Activated CD4-positive, alpha-beta T cell treated with anti-CD3 and anti-CD28 coated beads, Interleukin-2, amount 50 U/mL, for 4 hours (primary cell): ENCODE measurements at regions not wholly inside any gene's neighbourhood (a gene's known extent, or its start where the extent isn't known, plus 50 kb on each side); places are given as distances from the start of the nearest gene placed in this dataset.

Experiments used
- DNase-seq, 2 experiments: peaks; one replicate each; pipeline ENCODE4 v3.0.0-alpha.2; 2020

- DNase-seq: no peak
These were observed 311.4 kb upstream of the NR2F2 start for GRCh38 chr15:96019114-96019513.

DNA sequence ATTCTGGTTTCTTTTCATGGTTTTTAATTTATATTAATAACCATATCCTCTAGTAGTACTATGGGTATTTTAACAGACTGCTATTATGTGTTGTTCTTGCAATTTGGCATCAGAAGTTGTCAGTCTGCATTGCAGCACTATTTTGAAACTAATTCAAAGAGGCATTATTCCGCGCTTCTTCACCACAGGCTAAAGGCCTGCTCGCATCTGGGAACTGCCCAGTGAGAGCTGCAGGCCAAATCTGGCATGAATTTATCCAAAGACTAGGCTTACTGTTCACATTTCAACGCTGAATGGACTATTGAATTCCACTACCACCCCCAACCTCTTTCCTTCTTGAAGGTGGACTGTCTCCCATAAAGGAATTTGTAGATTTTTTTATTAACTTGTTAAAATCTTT lies 310.4 kb upstream of the NR2F2 start:
- no peak for DNase-seq

DNA sequence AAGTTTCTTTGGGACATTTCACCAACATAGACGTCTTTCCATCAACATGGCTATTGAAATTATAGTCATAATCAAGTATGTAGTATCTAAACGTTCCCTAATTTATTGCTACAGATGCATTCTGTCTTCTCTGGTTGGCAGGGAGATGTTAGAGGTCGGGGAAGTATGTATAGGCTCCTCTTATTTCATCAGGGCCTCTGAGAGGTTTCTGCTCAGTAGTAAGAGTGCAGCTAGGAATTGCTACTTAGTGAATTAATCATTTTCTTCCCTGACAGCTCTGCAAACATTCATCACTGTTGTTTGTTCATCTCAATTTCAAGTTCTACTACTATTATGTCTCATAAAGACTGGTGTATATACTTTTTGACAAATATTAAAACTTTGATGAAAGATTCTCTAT lies 309.7 kb upstream of the NR2F2 start:
- DNase-seq: no peak

- no peak for DNase-seq
These were observed 307.4 kb upstream of the NR2F2 start for GRCh38 chr15:96023081-96023480.

DNA sequence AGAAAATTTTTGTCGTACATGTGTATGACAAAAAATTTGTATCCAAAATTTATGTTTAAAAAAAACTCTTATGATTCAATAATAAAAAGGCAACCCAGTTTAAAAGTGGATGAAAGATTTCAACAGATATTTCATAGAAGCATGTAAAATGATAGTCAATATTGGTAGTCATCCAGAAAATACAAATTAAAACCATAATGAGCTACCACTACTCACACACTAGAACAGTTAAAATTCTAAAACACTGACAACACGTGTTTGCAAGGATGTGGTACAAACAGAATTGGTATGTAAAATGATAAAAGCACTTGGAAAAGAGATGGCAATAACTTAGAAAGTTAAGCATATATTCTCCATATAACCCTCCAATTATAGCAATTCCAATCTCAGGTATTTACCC lies 303.0 kb upstream of the NR2F2 start:
- DNase-seq: no peak

- DNase-seq: no peak
These were observed 301.9 kb upstream of the NR2F2 start for GRCh38 chr15:96028620-96029019.

GRCh38 chr15:96029172-96029571 lies 301.3 kb upstream of the NR2F2 start:
- DNase-seq: no peak

GRCh38 chr15:96031426-96032110 lies 298.9 kb upstream of the NR2F2 start:
- DNase-seq: no peak

GRCh38 chr15:96035091-96035490 lies 295.4 kb upstream of the NR2F2 start:
- DNase-seq: no peak

- DNase-seq: no peak
These were observed 294.9 kb upstream of the NR2F2 start for GRCh38 chr15:96035635-96036034.

- no peak for DNase-seq
These were observed 292.9 kb upstream of the NR2F2 start for GRCh38 chr15:96037584-96037983.

DNA sequence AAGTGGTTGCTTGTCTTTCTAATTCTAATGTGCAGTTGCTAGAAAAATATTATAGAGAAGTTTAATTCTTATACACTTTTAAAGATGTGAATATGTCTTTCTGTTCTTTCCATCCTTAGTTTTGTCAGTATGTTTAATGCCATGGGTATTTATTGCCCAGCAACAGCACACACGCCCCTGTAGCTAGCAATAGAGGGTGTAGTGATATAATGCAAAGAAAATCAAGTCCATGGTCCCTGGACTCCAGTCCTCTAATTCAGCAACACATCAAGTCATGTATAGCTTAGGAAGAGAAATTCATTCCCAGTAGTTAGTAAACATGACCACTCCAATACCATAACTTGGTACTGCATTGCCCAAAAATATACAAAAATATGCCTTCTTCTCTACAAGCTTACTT lies 292.4 kb upstream of the NR2F2 start:
- no peak for DNase-seq

DNA sequence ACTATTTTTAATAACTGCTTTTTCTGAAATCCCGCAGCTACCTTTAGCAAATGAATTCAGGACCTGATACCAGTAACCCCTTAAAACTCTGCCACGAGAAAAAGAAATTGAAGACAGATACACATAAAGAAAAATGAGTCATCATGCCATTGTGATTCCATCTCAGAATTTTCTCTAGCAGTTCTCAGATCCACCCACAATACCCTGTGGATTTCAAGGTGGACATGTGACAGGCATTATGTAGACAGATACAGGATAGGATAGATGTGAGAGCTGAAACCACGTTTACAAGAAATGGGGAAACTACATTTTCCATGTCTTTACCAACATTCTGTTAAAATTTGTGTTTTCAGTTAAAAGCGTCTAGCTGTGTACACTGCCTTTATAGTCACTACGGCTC lies 291.9 kb upstream of the NR2F2 start:
- DNase-seq: no peak

DNA sequence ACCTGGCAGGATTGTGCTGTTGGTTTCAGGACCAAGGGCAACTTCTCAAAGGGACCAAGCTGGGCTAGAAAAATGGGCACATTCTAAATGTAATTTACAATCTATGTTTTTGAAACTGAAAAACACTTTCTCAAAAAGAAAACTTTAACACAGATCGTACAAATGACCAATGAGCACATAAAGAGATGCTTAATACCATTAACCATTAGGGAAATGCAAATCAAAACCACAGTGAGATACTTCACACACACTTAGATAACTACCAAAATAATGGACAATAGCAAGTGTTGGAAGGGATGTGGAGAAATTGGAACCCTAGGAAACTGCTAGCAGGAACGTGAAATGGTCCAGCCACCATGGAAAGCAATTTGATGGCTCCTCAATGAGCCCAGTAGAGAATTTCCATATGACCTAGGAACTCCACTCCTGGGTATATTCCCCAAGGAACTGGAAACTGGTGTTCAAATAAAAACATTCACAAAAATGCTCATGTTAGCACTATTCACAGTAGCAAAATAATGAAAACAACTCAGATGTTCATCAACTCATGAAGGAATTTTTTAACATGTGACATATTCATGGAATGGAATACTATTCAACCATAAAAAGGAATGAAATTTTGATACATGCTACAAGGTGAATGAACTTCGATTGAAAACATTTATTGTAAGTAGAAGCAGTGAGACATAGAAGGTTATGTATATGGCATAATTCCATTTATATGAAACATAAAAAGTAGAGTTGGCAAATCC lies 288.3 kb upstream of the NR2F2 start:
- DNase-seq: no peak

DNA sequence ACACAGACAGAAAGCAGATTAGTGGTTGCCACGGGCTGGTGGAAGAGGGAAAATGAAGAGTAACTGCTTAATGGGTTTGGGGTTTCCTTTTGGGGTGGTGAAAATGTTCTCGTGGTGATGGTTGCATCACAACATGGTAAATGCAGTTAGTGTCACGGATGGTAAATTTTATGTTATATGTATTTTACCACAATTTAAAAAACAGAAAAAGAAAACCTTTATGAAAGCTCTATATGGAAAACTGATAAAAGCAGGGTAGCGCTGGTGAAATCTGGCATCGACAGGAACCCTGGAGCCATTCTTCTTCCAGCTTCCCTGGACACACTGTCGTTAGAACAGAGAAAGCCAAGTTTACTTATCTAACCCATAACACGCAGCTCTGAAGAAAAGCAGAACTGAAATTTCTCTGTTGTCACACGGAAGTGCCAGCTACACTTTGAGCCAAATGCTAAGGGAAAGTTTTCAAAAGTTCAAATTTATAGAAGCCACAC lies 287.7 kb upstream of the NR2F2 start:
- DNase-seq: no peak

- no peak for DNase-seq
These were observed 286.8 kb upstream of the NR2F2 start for GRCh38 chr15:96043591-96044171.

DNA sequence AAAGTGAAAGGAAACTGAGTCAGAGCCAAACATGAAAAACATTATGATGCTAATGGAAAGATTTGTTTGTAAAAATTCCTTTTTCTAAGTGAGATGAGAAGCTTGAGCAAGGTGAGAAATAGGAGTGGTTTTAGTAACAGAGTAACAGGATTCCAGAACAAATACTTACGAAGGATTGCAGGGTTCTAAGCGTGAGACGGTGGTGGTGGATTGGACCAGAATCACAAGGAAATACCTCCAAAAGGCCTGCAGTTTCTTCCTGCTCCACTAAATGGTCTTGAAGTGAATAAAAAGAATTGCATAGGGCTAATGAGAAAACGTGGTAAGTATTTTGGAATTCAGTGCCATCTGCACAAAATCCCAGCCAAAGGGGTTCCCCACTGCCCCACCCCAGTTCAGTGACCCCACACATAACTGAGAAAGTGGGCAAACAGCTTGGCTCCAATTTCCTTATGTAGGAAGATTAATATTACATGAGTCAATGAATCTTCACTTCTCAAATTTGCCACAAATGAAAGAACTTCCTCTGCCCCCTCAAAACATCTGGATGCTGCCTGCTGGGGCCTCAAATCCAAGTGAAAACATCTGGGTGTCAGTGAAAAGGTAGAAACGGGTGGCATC lies 283.8 kb upstream of the NR2F2 start:
- no peak for DNase-seq

GRCh38 chr15:96047255-96047931 lies 283.1 kb upstream of the NR2F2 start:
- no peak for DNase-seq

DNA sequence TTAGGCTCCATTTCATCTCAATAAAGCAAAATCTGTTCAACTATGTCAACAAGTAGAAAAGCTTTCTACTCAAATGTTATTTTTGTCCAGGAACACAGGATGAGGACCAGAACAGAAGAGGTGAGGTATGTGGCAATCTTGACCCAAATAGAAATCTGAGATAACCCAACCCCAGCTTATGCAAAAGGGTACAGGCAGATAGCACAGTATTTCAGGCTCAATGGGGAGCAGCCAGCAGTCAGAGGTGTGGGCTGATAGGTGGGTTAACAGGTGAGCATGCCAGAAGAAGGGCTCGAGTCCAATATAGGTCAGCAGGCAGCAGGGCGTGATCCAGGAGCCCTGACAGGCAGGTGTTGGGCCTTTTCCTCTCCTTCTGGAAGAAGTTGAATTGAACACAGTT lies 281.2 kb upstream of the NR2F2 start:
- DNase-seq: no peak

- no peak for DNase-seq
These were observed 280.7 kb upstream of the NR2F2 start for GRCh38 chr15:96049766-96050165.

- no peak for DNase-seq
These were observed 278.9 kb upstream of the NR2F2 start for GRCh38 chr15:96051598-96051997.

DNA sequence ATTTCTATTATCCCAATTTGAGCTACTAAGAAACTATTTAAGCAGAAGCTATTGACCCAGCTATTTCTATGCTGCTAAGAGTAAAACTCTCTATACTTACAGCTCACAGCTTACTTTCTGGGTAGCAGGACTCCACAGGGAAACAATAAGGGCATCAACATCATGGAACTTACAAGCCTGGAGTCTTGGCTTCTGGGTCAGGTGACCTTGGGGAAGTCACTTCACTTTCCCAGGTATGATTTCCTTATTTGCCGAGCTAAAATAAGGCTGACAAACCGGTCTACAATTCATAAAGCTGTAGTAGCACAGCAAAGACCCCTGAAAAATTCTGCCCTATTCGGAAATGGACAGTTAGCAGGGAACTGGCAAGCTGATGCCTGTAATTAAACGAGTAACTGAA lies 278.3 kb upstream of the NR2F2 start:
- no peak for DNase-seq

- DNase-seq: no peak
These were observed 277.9 kb upstream of the NR2F2 start for GRCh38 chr15:96052572-96053030.
